ENCODE measurements at regions not wholly inside any gene's neighbourhood (a gene's known extent, or its start where the extent isn't known, plus 50 kb on each side); places are given as distances from the start of the nearest gene placed in this dataset.

DNA sequence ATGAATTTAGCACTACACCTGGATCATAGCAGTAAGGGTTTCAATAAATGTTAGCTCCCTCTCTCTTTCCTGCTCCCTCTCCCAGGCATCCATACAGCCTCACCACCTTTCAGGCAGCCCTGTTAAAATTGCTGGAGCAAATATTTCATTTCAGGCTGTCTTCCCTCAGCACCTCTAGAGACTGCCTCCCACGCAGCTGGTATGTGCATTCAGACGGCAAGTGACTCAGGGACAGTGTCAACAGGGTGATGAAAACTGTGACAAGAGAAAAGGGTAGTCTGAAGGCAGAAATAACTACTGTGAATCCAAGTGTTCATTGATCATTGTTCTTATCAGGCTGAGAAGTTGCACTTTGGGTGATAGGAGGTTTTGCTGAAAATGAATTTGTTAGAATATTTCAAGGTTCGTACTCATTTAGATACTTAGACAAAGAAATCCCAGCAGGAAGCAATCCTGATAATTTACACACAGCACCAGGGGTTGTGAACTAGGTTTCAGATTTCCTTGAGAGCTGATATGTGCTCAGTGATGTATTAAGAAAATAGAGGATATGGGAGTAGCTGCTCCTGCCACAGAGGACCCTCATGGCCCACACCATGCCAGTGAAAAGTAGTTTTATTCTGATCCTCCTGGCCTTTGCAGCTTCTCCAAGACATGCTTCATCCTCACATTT lies 424.2 kb downstream of the FGF13 start:
- H3K27me3 ChIP-seq = no peaks in the 10 kb centered on the region
- no peak for DNase-seq
- TF ChIP-seq, protein P1, sequence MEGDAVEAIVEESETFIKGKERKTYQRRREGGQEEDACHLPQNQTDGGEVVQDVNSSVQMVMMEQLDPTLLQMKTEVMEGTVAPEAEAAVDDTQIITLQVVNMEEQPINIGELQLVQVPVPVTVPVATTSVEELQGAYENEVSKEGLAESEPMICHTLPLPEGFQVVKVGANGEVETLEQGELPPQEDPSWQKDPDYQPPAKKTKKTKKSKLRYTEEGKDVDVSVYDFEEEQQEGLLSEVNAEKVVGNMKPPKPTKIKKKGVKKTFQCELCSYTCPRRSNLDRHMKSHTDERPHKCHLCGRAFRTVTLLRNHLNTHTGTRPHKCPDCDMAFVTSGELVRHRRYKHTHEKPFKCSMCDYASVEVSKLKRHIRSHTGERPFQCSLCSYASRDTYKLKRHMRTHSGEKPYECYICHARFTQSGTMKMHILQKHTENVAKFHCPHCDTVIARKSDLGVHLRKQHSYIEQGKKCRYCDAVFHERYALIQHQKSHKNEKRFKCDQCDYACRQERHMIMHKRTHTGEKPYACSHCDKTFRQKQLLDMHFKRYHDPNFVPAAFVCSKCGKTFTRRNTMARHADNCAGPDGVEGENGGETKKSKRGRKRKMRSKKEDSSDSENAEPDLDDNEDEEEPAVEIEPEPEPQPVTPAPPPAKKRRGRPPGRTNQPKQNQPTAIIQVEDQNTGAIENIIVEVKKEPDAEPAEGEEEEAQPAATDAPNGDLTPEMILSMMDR (IDR thresholded peaks at IDR 0.05; ENCODE audit: low read depth, low read length) = no peak

DNA sequence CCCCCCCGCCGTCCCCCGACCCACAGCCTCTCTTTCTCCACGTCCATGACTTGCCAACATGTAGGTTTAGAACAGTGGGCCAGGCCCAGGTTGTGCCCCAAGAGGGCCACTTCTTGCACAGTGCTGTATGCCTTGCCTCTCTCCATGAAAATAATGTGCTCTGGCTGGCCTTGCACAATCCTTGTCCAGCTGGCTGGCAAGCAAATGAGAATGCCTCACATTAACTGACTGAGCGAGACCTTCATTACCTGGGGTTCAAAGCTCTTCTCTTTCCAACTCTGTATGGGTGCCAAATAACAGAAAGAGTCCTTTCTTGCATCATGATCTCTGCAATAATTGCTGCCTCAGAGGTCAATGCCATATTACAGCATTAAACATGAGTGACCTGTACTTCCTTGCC lies 416.6 kb downstream of the FGF13 start:
- TF ChIP-seq, protein P1 (IDR thresholded peaks at IDR 0.05; ENCODE audit: low read depth, low read length) = no peak
- Histone ChIP-seq H3K36me3 (no peaks in the 10 kb centered on the region), H3K9me3 (no peaks in the 10 kb centered on the region), H3K27me3 (no peaks in the 10 kb centered on the region), H3K4me1 (no peaks in the 10 kb centered on the region), H3K4me3 (ENCODE audit: low read depth, low read length) (no peak overlapping the region)
- DNase-seq = no peak

More for the DNA sequence above, 424.2 kb downstream of the FGF13 start:
- Histone ChIP-seq H3K36me3 (no peaks in the 10 kb centered on the region), H3K4me3 (ENCODE audit: low read depth, low read length) (no peak overlapping the region), H3K4me1 (no peaks in the 10 kb centered on the region), H3K9me3 (no peaks in the 10 kb centered on the region)

DNA sequence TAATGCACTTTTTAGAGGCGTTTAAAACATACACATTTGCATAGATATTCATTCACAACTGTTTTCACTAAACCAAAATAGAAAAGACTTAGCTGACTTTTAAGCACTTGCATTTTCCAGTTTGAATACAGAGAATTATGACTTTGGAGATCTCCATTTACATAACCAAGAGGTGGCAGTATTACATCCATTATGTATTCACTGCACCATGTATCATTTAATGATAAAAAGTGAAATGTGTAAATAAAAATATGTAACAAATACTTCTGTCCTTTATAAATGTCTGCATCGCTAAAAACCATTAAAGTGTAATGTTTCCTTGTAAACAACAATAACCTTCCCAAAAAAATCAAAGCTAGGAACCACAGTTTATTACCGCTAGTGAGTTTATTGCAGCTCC lies 413.2 kb downstream of the FGF13 start:
- Histone ChIP-seq H3K4me1 (no peaks in the 10 kb centered on the region), H3K9me3 (no peaks in the 10 kb centered on the region), H3K27me3 (no peaks in the 10 kb centered on the region), H3K36me3 (no peaks in the 10 kb centered on the region), H3K4me3 (ENCODE audit: low read depth, low read length) (no peak overlapping the region)
- TF ChIP-seq, protein P1 (IDR thresholded peaks at IDR 0.05; ENCODE audit: low read depth, low read length) = no peak
- no peak for DNase-seq

DNA sequence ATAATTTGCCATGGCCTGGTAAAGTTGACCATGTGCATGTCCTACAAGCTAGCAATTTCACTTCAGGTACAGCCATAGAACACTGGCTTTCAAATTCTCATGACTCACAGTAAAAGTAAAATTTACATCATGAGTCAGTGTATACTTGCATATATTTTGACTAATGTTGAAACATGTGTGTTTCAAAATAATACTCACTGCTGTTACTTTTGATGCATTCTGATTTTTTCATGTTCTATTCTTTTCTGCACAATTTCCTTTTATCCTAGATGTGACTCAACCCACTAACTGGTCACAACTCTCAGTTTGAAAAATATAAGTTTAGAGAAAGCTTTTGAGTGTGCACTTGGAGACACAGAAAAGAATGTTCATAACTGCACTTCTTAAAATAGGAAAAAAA lies 365.7 kb downstream of the FGF13 start:
- no peak overlapping the region for H3K4me3 ChIP-seq (ENCODE audit: low read depth, low read length)
- H3K27me3 ChIP-seq = no peaks in the 10 kb centered on the region
- TF ChIP-seq, protein P1 (IDR thresholded peaks at IDR 0.05; ENCODE audit: low read depth, low read length) = no peak
- no peak for DNase-seq
- no peaks in the 10 kb centered on the region for H3K4me1 ChIP-seq
- H3K36me3 ChIP-seq = no peaks in the 10 kb centered on the region
- no peaks in the 10 kb centered on the region for H3K9me3 ChIP-seq

DNA sequence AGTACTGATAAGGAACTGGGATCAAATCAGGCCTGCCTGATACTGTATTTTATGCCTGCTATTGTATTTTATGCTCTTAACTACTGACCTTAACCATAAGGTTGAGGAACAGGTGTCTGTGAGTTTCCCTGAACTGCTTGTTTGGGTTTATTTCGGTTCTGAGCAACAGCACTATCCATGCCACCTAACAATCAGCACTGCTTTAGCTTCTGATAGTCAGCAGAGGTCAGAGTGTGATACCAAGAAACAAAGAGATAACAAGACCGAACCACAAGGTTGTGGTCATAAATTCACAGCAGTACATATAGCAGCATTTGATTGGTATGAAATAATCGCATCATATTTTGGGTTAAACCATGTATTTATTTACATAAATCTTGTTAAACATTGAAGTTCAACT lies 362.2 kb downstream of the FGF13 start:
- H3K4me3 ChIP-seq (ENCODE audit: low read depth, low read length) = no peak overlapping the region
- H3K9me3 ChIP-seq = no peaks in the 10 kb centered on the region
- H3K27me3 ChIP-seq = no peaks in the 10 kb centered on the region
- DNase-seq = no peak
- TF ChIP-seq, protein P1 (IDR thresholded peaks at IDR 0.05; ENCODE audit: low read depth, low read length) = no peak
- H3K4me1 ChIP-seq = no peaks in the 10 kb centered on the region
- no peaks in the 10 kb centered on the region for H3K36me3 ChIP-seq

DNA sequence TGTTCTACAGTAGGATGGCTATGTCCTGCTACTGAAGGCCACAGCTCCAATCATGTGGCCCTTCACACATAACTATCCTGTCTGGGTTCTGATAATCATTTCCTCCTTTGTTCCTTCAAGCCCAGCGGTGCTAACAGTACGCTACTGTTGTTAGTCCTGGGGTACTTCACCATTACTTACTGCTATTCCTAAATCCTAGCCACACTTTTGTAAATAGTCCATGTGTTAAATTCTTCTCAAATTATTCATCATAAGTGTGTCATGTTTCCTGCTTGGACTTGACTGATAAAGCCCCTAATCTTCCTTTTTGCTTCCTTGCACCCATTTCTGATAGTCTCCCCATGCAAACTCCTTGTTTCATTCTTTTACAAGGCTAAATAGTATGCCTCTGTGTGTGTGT lies 332.6 kb downstream of the FGF13 start:
- Histone ChIP-seq H3K9me3 (no peaks in the 10 kb centered on the region), H3K4me3 (ENCODE audit: low read depth, low read length) (no peak overlapping the region), H3K27me3 (no peaks in the 10 kb centered on the region), H3K36me3 (no peaks in the 10 kb centered on the region), H3K4me1 (no peaks in the 10 kb centered on the region)
- DNase-seq = no peak
- TF ChIP-seq, protein P1 (IDR thresholded peaks at IDR 0.05; ENCODE audit: low read depth, low read length) = no peak
